Muscle of leg (tissue), 3 donors: ENCODE measurements at regions not wholly inside any gene's neighbourhood (a gene's known extent, or its start where the extent isn't known, plus 50 kb on each side); places are given as distances from the start of the nearest gene placed in this dataset.

Experiments
- DNase-seq: peaks from one replicate; pipeline ENCODE4 v3.0.0; 2013
- H3K27ac ChIP-seq: one replicate; pipeline ENCODE4 v1.5.1; 2013; ENCODE audit warnings: mild to moderate bottlenecking, low read length, control low read depth
- H3K27me3 ChIP-seq: one replicate; pipeline ENCODE4 v1.6.1; 2013; ENCODE audit warnings: low read length; ENCODE audit not compliant: control insufficient read depth, insufficient read depth
- H3K36me3 ChIP-seq: one replicate; pipeline ENCODE4 v1.6.1; 2013; ENCODE audit warnings: low read length; ENCODE audit not compliant: control insufficient read depth, insufficient read depth
- H3K4me1 ChIP-seq: one replicate; pipeline ENCODE4 v1.6.1; 2013; ENCODE audit warnings: low read length; ENCODE audit not compliant: control insufficient read depth, insufficient read depth
- H3K4me3 ChIP-seq: one replicate; pipeline ENCODE4 v1.5.1; 2013; ENCODE audit warnings: low read length, control low read depth
- H3K9me3 ChIP-seq: replicated peaks from 2 replicates; pipeline ENCODE4 v1.6.1; 2013; ENCODE audit warnings: low read depth, low read length; ENCODE audit not compliant: control insufficient read depth
- WGBS: methylation state at CpG from one replicate; pipeline ENCODE4 v1.1.5; 2013; ENCODE audit warnings: missing lambda C conversion rate; ENCODE audit not compliant: insufficient coverage; 5-methylcytosine and 5-hydroxymethylcytosine counted together

DNA sequence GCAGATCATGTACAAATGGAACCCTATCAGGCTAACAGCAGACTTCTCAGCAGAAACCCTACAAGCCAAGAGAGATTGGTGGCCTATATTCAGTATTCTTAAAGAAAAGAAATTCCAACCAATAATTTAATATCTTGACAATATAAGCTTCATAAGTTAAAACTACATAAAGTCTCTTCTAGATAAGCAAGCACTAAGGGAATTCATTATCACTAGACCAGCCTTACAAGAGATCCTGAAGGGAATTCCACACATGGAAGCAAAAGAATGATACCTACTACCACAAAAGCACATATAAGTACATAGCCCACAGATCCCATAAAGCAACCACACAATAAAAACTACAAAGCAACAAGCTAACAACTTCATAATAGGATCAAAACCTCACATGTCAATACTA, 60.4 kb upstream of the SCAF11 start:
- Histone ChIP-seq H3K27me3 (no peaks in the 10 kb centered on the region), H3K27ac (no peak overlapping the region), H3K4me1 (no peaks in the 10 kb centered on the region), H3K36me3 (no peaks in the 10 kb centered on the region), H3K4me3 (no peak overlapping the region), H3K9me3 (peaks cover 39% of the 10 kb centered on the region)
- no peak for DNase-seq

DNA sequence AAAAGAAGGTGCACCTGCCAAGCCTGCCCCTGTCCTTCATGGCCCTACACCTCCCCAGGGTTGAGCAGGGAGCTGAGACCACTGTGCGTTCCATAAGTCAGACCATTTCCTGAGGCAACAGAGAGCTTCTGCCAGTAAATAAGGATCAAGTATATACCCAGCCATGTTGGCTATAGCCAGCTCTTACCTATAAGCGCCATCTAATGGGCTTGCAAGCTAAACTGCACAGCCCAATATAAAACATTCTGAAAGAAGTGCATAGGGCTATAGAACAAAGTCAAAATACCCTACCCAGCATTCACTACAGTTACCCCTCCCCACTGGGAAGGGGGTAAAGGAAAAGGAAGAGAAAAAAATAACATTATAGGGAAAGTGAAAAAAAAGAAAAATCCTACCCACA, 59.3 kb upstream of the SCAF11 start:
- Histone ChIP-seq H3K27ac (no peak overlapping the region), H3K4me1 (no peaks in the 10 kb centered on the region), H3K4me3 (no peak overlapping the region), H3K9me3 (peaks cover 39% of the 10 kb centered on the region), H3K36me3 (no peaks in the 10 kb centered on the region), H3K27me3 (no peaks in the 10 kb centered on the region)
- WGBS: 100% methylated on average over 1 of the region's 2 CpGs
- no peak for DNase-seq

DNA sequence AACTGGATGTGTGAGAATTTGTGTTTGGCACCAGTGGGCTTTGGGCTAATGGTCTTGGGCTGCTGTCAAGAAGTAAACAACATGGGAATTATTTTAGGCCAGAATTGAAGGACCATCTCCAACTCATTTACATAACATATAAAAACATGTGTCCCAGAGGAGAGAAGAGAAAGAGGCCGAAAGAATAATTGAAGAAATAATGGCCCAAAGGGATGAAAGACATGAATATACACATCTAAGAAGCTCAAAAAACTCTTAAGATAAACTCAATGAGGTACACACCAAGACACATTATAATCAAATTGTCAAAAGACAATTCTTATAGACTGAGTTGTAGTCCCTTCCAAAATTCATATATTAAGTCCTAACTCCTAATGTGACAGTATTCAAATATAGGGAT, 56.1 kb upstream of the SCAF11 start:
- Histone ChIP-seq H3K9me3 (peaks cover 38% of the 10 kb centered on the region), H3K36me3 (no peaks in the 10 kb centered on the region), H3K27ac (no peak overlapping the region), H3K4me3 (no peak overlapping the region), H3K27me3 (no peaks in the 10 kb centered on the region), H3K4me1 (no peaks in the 10 kb centered on the region)
- no peak for DNase-seq
- WGBS: no CpG with 5 or more reads among the region's 1 CpG

DNA sequence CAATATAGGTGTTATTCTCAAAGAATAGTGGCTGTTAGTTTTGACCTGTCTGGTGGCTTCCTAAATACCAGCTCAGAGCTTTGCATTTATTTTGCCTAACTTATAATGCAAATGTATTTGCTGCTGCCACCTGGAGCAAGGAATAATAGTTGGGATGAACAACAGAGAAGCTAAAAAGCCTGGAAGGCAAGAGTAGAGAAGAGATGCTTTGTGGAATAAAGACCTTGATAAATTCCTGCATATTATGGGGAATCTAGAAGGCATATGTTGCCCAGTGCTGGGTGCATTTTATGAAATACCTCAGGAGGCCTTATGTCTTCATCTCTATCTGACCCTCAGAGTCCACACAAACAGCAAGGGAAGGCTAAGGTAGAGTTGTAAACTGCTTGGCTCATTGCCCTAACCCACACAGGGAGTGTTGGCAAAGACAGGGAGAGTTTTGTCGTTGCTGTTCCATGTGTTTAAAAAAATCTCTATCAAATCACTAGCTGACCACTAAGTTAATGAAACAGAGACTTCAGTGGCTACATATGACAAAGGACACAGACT, 53.7 kb upstream of the SCAF11 start:
- Histone ChIP-seq H3K4me1 (no peaks in the 10 kb centered on the region), H3K27me3 (no peaks in the 10 kb centered on the region)

More for the DNA sequence above, 53.7 kb upstream of the SCAF11 start:
- no peak overlapping the region for H3K27ac ChIP-seq
- H3K9me3 ChIP-seq: peaks cover 19% of the 10 kb centered on the region
- no peak overlapping the region for H3K4me3 ChIP-seq
- WGBS: no CpG with 5 or more reads among the region's 1 CpG
- H3K36me3 ChIP-seq: no peaks in the 10 kb centered on the region
- no peak for DNase-seq
